ENCODE measurements at regions not wholly inside any gene's neighbourhood (a gene's known extent, or its start where the extent isn't known, plus 50 kb on each side); places are given as distances from the start of the nearest gene placed in this dataset.

- TF ChIP-seq ARNT (IDR thresholded peaks at IDR 0.05) (no peak), TARDBP (IDR thresholded peaks at IDR 0.05) (no peak), ELF4 (IDR thresholded peaks at IDR 0.05) (no peak), FOXA1 (IDR thresholded peaks at IDR 0.05) (no peak), BHLHE40 (IDR thresholded peaks at IDR 0.05; ENCODE audit: borderline replicate concordance) (no peak), L3MBTL2 (conservative IDR thresholded peaks at IDR 0.05) (no peak), ZNF384 (IDR thresholded peaks at IDR 0.05) (no peak), SP1 (IDR thresholded peaks at IDR 0.05) (no peak), CTBP1 (IDR thresholded peaks at IDR 0.05; ENCODE audit: borderline replicate concordance) (no peak), PKNOX1 (IDR thresholded peaks at IDR 0.05) (no peak), FOXK2 (IDR thresholded peaks at IDR 0.05) (no peak), NFRKB (IDR thresholded peaks at IDR 0.05) (no peak), LEF1 (IDR thresholded peaks at IDR 0.05; ENCODE audit: borderline replicate concordance) (no peak), SUZ12 (IDR thresholded peaks at IDR 0.05) (no peak), FOXM1 (IDR thresholded peaks at IDR 0.05; ENCODE audit: borderline replicate concordance) (no peak), HDGF (IDR thresholded peaks at IDR 0.05; ENCODE audit: borderline replicate concordance) (no peak)
- no peak for DNase-seq (ENCODE audit: extremely low spot score)
- ChIA-PET POLR2A (no interaction called here), CTCF (no interaction called here)
Measured at GRCh38 chr7:3167551-3167950, 123.9 kb upstream of the CARD11 start.

- no peak for TF ChIP-seq FOXK2 (IDR thresholded peaks at IDR 0.05)
- no peak for TF ChIP-seq ELF4 (IDR thresholded peaks at IDR 0.05)
- TF ChIP-seq TARDBP (IDR thresholded peaks at IDR 0.05), result no peak
- TF ChIP-seq CTBP1 (IDR thresholded peaks at IDR 0.05; ENCODE audit: borderline replicate concordance), result no peak
- no peak for TF ChIP-seq HDGF (IDR thresholded peaks at IDR 0.05; ENCODE audit: borderline replicate concordance)
- no peak for TF ChIP-seq SUZ12 (IDR thresholded peaks at IDR 0.05)
- TF ChIP-seq SP1 (IDR thresholded peaks at IDR 0.05), result no peak
- no peak for TF ChIP-seq ARNT (IDR thresholded peaks at IDR 0.05)
- no peak for TF ChIP-seq NFRKB (IDR thresholded peaks at IDR 0.05)
- TF ChIP-seq LEF1 (IDR thresholded peaks at IDR 0.05; ENCODE audit: borderline replicate concordance), result no peak
- no peak for TF ChIP-seq PKNOX1 (IDR thresholded peaks at IDR 0.05)
- no peak for TF ChIP-seq FOXM1 (IDR thresholded peaks at IDR 0.05; ENCODE audit: borderline replicate concordance)
- TF ChIP-seq BHLHE40 (IDR thresholded peaks at IDR 0.05; ENCODE audit: borderline replicate concordance), result no peak
- TF ChIP-seq L3MBTL2 (conservative IDR thresholded peaks at IDR 0.05), result no peak
- ChIA-PET CTCF (no interaction called here), POLR2A (no interaction called here)
- DNase-seq (ENCODE audit: extremely low spot score), result no peak
Measured at GRCh38 chr7:3168370-3168769, 124.7 kb upstream of the CARD11 start.

GRCh38 chr7:3168869-3169268 is 125.2 kb upstream of the CARD11 start:
- ChIA-PET POLR2A (no interaction called here), CTCF (no interaction called here)
- no peak for DNase-seq (ENCODE audit: extremely low spot score)
- TF ChIP-seq ELF4 (IDR thresholded peaks at IDR 0.05) (no peak), FOXK2 (IDR thresholded peaks at IDR 0.05) (no peak), LEF1 (IDR thresholded peaks at IDR 0.05; ENCODE audit: borderline replicate concordance) (no peak), ZNF384 (IDR thresholded peaks at IDR 0.05) (no peak), TARDBP (IDR thresholded peaks at IDR 0.05) (no peak), L3MBTL2 (conservative IDR thresholded peaks at IDR 0.05) (no peak)

GRCh38 chr7:3172768-3173280 is 128.2 kb upstream of the SDK1 start:
- ChIA-PET POLR2A (no interaction called here), CTCF (no interaction called here)
- TF ChIP-seq BHLHE40 (IDR thresholded peaks at IDR 0.05; ENCODE audit: borderline replicate concordance) (no peak), ARNT (IDR thresholded peaks at IDR 0.05) (no peak), CTBP1 (IDR thresholded peaks at IDR 0.05; ENCODE audit: borderline replicate concordance) (no peak), SUZ12 (IDR thresholded peaks at IDR 0.05) (no peak), TARDBP (IDR thresholded peaks at IDR 0.05) (no peak), LEF1 (IDR thresholded peaks at IDR 0.05; ENCODE audit: borderline replicate concordance) (no peak), ZNF384 (IDR thresholded peaks at IDR 0.05) (no peak)
- no peak for DNase-seq (ENCODE audit: extremely low spot score)

GRCh38 chr7:3174515-3175284 is 126.4 kb upstream of the SDK1 start:
- POLR2A ChIA-PET, result no interaction called here

More at GRCh38 chr7:3174515-3175284, 126.4 kb upstream of the SDK1 start:
- TF ChIP-seq BHLHE40 (IDR thresholded peaks at IDR 0.05; ENCODE audit: borderline replicate concordance) (no peak), NFRKB (IDR thresholded peaks at IDR 0.05) (no peak), ELF4 (IDR thresholded peaks at IDR 0.05) (no peak), TARDBP (IDR thresholded peaks at IDR 0.05) (no peak), L3MBTL2 (conservative IDR thresholded peaks at IDR 0.05) (no peak), CTBP1 (IDR thresholded peaks at IDR 0.05; ENCODE audit: borderline replicate concordance) (no peak), PKNOX1 (IDR thresholded peaks at IDR 0.05) (no peak), HDGF (IDR thresholded peaks at IDR 0.05; ENCODE audit: borderline replicate concordance) (no peak), SUZ12 (IDR thresholded peaks at IDR 0.05) (no peak), FOXM1 (IDR thresholded peaks at IDR 0.05; ENCODE audit: borderline replicate concordance) (no peak), FOXK2 (IDR thresholded peaks at IDR 0.05) (no peak), SP1 (IDR thresholded peaks at IDR 0.05) (no peak), LEF1 (IDR thresholded peaks at IDR 0.05; ENCODE audit: borderline replicate concordance) (no peak), ZNF384 (IDR thresholded peaks at IDR 0.05) (no peak)
- no peak for DNase-seq (ENCODE audit: extremely low spot score)
- CTCF ChIA-PET, result interaction anchor here (0.7 kb wide), 1 partner anchor 628 kb away, joined by 3 read pairs; no protein-coding TSS in a partner anchor

Measured in HEK293T (cell line).